ENCODE measurements at regions not wholly inside any gene's neighbourhood (a gene's known extent, or its start where the extent isn't known, plus 50 kb on each side); places are given as distances from the start of the nearest gene placed in this dataset.
A peak's percentile ranks its signal among the peaks of the same experiment; 100 is the strongest.

GRCh38 chr4:104418286-104418685 lies 76.4 kb downstream of the CXXC4 start:
- DNase-seq (ENCODE audit: low spot score), result no peak

GRCh38 chr4:104417357-104417882 lies 77.3 kb downstream of the CXXC4 start:
- DNase-seq (ENCODE audit: low spot score), result no peak

GRCh38 chr4:104416725-104417356 lies 77.9 kb downstream of the CXXC4 start:
- no peak for DNase-seq (ENCODE audit: low spot score)

- DNase-seq (ENCODE audit: low spot score), result no peak
Observed at GRCh38 chr4:104413487-104413886, 81.2 kb downstream of the CXXC4 start.

- DNase-seq (ENCODE audit: low spot score), result no peak
Observed at GRCh38 chr4:104412344-104412743, 82.3 kb downstream of the CXXC4 start.

- no peak for DNase-seq (ENCODE audit: low spot score)
Observed at GRCh38 chr4:104411502-104411901, 83.2 kb downstream of the CXXC4 start.

GRCh38 chr4:104408878-104409277 lies 85.8 kb downstream of the CXXC4 start:
- no peak for DNase-seq (ENCODE audit: low spot score)

- no peak for DNase-seq (ENCODE audit: low spot score)
Observed at GRCh38 chr4:104404361-104404760, 90.3 kb downstream of the CXXC4 start.

- DNase-seq (ENCODE audit: low spot score), result peak; percentile 15
Observed at GRCh38 chr4:104395168-104395614, 99.5 kb downstream of the CXXC4 start.

GRCh38 chr4:104394406-104395167 lies 100.1 kb downstream of the CXXC4 start:
- peak; percentile 88 for DNase-seq (ENCODE audit: low spot score)

- DNase-seq (ENCODE audit: low spot score), result peak; percentile 8
Observed at GRCh38 chr4:104393655-104394324, 100.9 kb downstream of the CXXC4 start.

- no peak for DNase-seq (ENCODE audit: low spot score)
Observed at GRCh38 chr4:104385713-104386112, 109.0 kb downstream of the CXXC4 start.

GRCh38 chr4:104382961-104383360 lies 111.7 kb downstream of the CXXC4 start:
- DNase-seq (ENCODE audit: low spot score), result no peak

GRCh38 chr4:104381729-104382128 lies 113.0 kb downstream of the CXXC4 start:
- no peak for DNase-seq (ENCODE audit: low spot score)

GRCh38 chr4:104365618-104366017 lies 129.1 kb downstream of the CXXC4 start:
- DNase-seq (ENCODE audit: low spot score), result no peak

- no peak for DNase-seq (ENCODE audit: low spot score)
Observed at GRCh38 chr4:104353481-104353880, 141.2 kb downstream of the CXXC4 start.

GRCh38 chr4:104352211-104352610 lies 142.5 kb downstream of the CXXC4 start:
- DNase-seq (ENCODE audit: low spot score), result no peak

GRCh38 chr4:104351706-104352105 lies 143.0 kb downstream of the CXXC4 start:
- no peak for DNase-seq (ENCODE audit: low spot score)

- DNase-seq (ENCODE audit: low spot score), result no peak
Observed at GRCh38 chr4:104345598-104346242, 149.0 kb downstream of the CXXC4 start.

GRCh38 chr4:104344342-104344980 lies 150.2 kb downstream of the CXXC4 start:
- no peak for DNase-seq (ENCODE audit: low spot score)

- DNase-seq (ENCODE audit: low spot score), result no peak
Observed at GRCh38 chr4:104334410-104334809, 160.3 kb downstream of the CXXC4 start.

Data from putamen (tissue), 1 donor.